ENCODE measurements at regions not wholly inside any gene's neighbourhood (a gene's known extent, or its start where the extent isn't known, plus 50 kb on each side); places are given as distances from the start of the nearest gene placed in this dataset.

- no peak for DNase-seq
These were observed 53.1 kb upstream of the RUNX3 start for GRCh38 chr1:24983006-24983680.

- no peak for DNase-seq
These were observed 51.5 kb upstream of the RUNX3 start for GRCh38 chr1:24981631-24982005.

- DNase-seq: no peak
These were observed 51.0 kb upstream of the RUNX3 start for GRCh38 chr1:24980836-24981630.
